Stomach smooth muscle (tissue), 2 donors: ENCODE measurements at regions not wholly inside any gene's neighbourhood (a gene's known extent, or its start where the extent isn't known, plus 50 kb on each side); places are given as distances from the start of the nearest gene placed in this dataset.

Experiments
- H3K27ac ChIP-seq: one replicate; pipeline ENCODE4 v1.7.0; 2013; ENCODE audit warnings: mild to moderate bottlenecking, low read length, inconsistent platforms
- H3K27me3 ChIP-seq, 2 donors: one replicate each; pipeline ENCODE4 v1.7.0; 2013; ENCODE audit warnings: low read length in 2 of 2; ENCODE audit not compliant: insufficient read depth in 2 of 2, control insufficient read depth in 1 of 2
- H3K36me3 ChIP-seq, 2 donors: one replicate each; pipeline ENCODE4 v1.7.0; 2013; ENCODE audit warnings: low read length in 2 of 2; ENCODE audit not compliant: control insufficient read depth in 2 of 2, insufficient read depth in 2 of 2
- H3K4me1 ChIP-seq: one replicate; pipeline ENCODE4 v1.7.0; 2013; ENCODE audit warnings: low read length; ENCODE audit not compliant: control insufficient read depth, insufficient read depth
- H3K4me3 ChIP-seq, 2 donors: one replicate each; pipeline ENCODE4 v1.7.0; 2013; ENCODE audit warnings: low read length in 2 of 2
- H3K9ac ChIP-seq, 2 donors: one replicate each; pipeline ENCODE4 v1.7.0; 2013; ENCODE audit warnings: low read length in 2 of 2, mild to moderate bottlenecking in 1 of 2
- H3K9me3 ChIP-seq, 2 donors: one replicate each; pipeline ENCODE4 v1.7.0; 2013; ENCODE audit warnings: low read length in 2 of 2; ENCODE audit not compliant: control insufficient read depth in 2 of 2
- donor health status: healthy.
- donor health status: Pancreatic carcinoma.

GRCh38 chr1:221494670-221495069 is 247.2 kb downstream of the DUSP10 start:
- no peaks in the 10 kb centered on the region for H3K36me3 ChIP-seq
- no peaks in the 10 kb centered on the region for H3K4me1 ChIP-seq
- H3K27ac ChIP-seq = no peak overlapping the region
- H3K27me3 ChIP-seq = no peaks in the 10 kb centered on the region
- no peak overlapping the region for H3K4me3 ChIP-seq
- no peak overlapping the region for H3K9ac ChIP-seq
- H3K9me3 ChIP-seq = no peaks in the 10 kb centered on the region

GRCh38 chr1:221497046-221497445 is 244.8 kb downstream of the DUSP10 start:
- H3K27ac ChIP-seq = no peak overlapping the region
- no peak overlapping the region for H3K4me3 ChIP-seq
- H3K4me1 ChIP-seq = no peaks in the 10 kb centered on the region
- no peaks in the 10 kb centered on the region for H3K9me3 ChIP-seq
- H3K9ac ChIP-seq = no peak overlapping the region
- no peaks in the 10 kb centered on the region for H3K36me3 ChIP-seq
- no peaks in the 10 kb centered on the region for H3K27me3 ChIP-seq

GRCh38 chr1:221503268-221503667 is 238.6 kb downstream of the DUSP10 start:
- no peaks in the 10 kb centered on the region for H3K27me3 ChIP-seq
- H3K4me1 ChIP-seq = no peaks in the 10 kb centered on the region
- H3K27ac ChIP-seq = no peak overlapping the region
- no peaks in the 10 kb centered on the region for H3K36me3 ChIP-seq
- H3K9me3 ChIP-seq = peaks cover 0 to 5% of the 10 kb centered on the region in 2 donors
- H3K9ac ChIP-seq = no peak overlapping the region
- H3K4me3 ChIP-seq = no peak overlapping the region

GRCh38 chr1:221509575-221510355 is 232.1 kb downstream of the DUSP10 start:
- H3K27ac ChIP-seq = no peak overlapping the region
- H3K4me3 ChIP-seq = no peak overlapping the region
- peaks cover 0 to 4% of the 10 kb centered on the region in 2 donors for H3K9me3 ChIP-seq
- H3K9ac ChIP-seq = no peak overlapping the region
- no peaks in the 10 kb centered on the region for H3K36me3 ChIP-seq
- no peaks in the 10 kb centered on the region for H3K27me3 ChIP-seq
- no peaks in the 10 kb centered on the region for H3K4me1 ChIP-seq

GRCh38 chr1:221510793-221511503 is 230.9 kb downstream of the DUSP10 start:
- Histone ChIP-seq H3K9me3 (no peaks in the 10 kb centered on the region), H3K36me3 (no peaks in the 10 kb centered on the region)

GRCh38 chr1:221511797-221512196 is 230.1 kb downstream of the DUSP10 start:
- no peak overlapping the region for H3K4me3 ChIP-seq
- no peaks in the 10 kb centered on the region for H3K4me1 ChIP-seq
- H3K27ac ChIP-seq = no peak overlapping the region
- no peaks in the 10 kb centered on the region for H3K27me3 ChIP-seq
- no peak overlapping the region for H3K9ac ChIP-seq
- no peaks in the 10 kb centered on the region for H3K36me3 ChIP-seq
- no peaks in the 10 kb centered on the region for H3K9me3 ChIP-seq

More at GRCh38 chr1:221510793-221511503, 230.9 kb downstream of the DUSP10 start:
- no peaks in the 10 kb centered on the region for H3K27me3 ChIP-seq
- no peaks in the 10 kb centered on the region for H3K4me1 ChIP-seq
- no peak overlapping the region for H3K27ac ChIP-seq
- no peak overlapping the region for H3K4me3 ChIP-seq
- no peak overlapping the region for H3K9ac ChIP-seq

- Histone ChIP-seq H3K4me3 (no peak overlapping the region), H3K9me3 (no peaks in the 10 kb centered on the region), H3K27me3 (no peaks in the 10 kb centered on the region), H3K27ac (no peak overlapping the region), H3K4me1 (no peaks in the 10 kb centered on the region), H3K36me3 (no peaks in the 10 kb centered on the region), H3K9ac (no peak overlapping the region)
These were observed 227.1 kb downstream of the DUSP10 start for GRCh38 chr1:221514806-221515205.

- H3K4me3 ChIP-seq = no peak overlapping the region
- no peaks in the 10 kb centered on the region for H3K4me1 ChIP-seq
- H3K9ac ChIP-seq = no peak overlapping the region
- no peak overlapping the region for H3K27ac ChIP-seq
- H3K36me3 ChIP-seq = no peaks in the 10 kb centered on the region
- no peaks in the 10 kb centered on the region for H3K27me3 ChIP-seq
- no peaks in the 10 kb centered on the region for H3K9me3 ChIP-seq
These were observed 226.4 kb downstream of the DUSP10 start for GRCh38 chr1:221515496-221515895.

- no peaks in the 10 kb centered on the region for H3K9me3 ChIP-seq
- H3K9ac ChIP-seq = no peak overlapping the region
- H3K4me3 ChIP-seq = no peak overlapping the region
- no peak overlapping the region for H3K27ac ChIP-seq
- H3K27me3 ChIP-seq = no peaks in the 10 kb centered on the region
- H3K36me3 ChIP-seq = no peaks in the 10 kb centered on the region
- no peaks in the 10 kb centered on the region for H3K4me1 ChIP-seq
These were observed 223.9 kb downstream of the DUSP10 start for GRCh38 chr1:221517961-221518360.

- Histone ChIP-seq H3K4me3 (no peak overlapping the region), H3K27ac (no peak overlapping the region), H3K27me3 (no peaks in the 10 kb centered on the region), H3K9me3 (no peaks in the 10 kb centered on the region), H3K36me3 (no peaks in the 10 kb centered on the region), H3K4me1 (no peaks in the 10 kb centered on the region), H3K9ac (no peak overlapping the region)
These were observed 221.6 kb downstream of the DUSP10 start for GRCh38 chr1:221520250-221520649.

- no peaks in the 10 kb centered on the region for H3K9me3 ChIP-seq
- H3K4me3 ChIP-seq = no peak overlapping the region
- no peak overlapping the region for H3K27ac ChIP-seq
- H3K27me3 ChIP-seq = no peaks in the 10 kb centered on the region
- no peaks in the 10 kb centered on the region for H3K4me1 ChIP-seq
- H3K9ac ChIP-seq = no peak overlapping the region
- no peaks in the 10 kb centered on the region for H3K36me3 ChIP-seq
These were observed 220.2 kb downstream of the DUSP10 start for GRCh38 chr1:221521686-221522085.
